Parathyroid adenoma (tissue), 2 donors: ENCODE measurements at regions not wholly inside any gene's neighbourhood (a gene's known extent, or its start where the extent isn't known, plus 50 kb on each side); places are given as distances from the start of the nearest gene placed in this dataset.

Experiments used
- H2AFZ ChIP-seq: fragments of 300-600 bp; sonication (generic); one replicate; pipeline ENCODE4 v1.7.0; 2017; ENCODE audit warnings: antibody characterized with exemption, mild to moderate bottlenecking
- H3K27ac ChIP-seq: fragments of 300-600 bp; sonication (generic); one replicate; pipeline ENCODE4 v1.7.0; 2017
- H3K27me3 ChIP-seq: fragments of 300-600 bp; sonication (generic); one replicate; pipeline ENCODE4 v1.7.0; 2017; ENCODE audit warnings: low read length; ENCODE audit not compliant: control insufficient read depth, insufficient read depth
- H3K36me3 ChIP-seq: fragments of 300-600 bp; sonication (generic); one replicate; pipeline ENCODE4 v1.7.0; 2017; ENCODE audit warnings: low read length; ENCODE audit not compliant: control insufficient read depth, insufficient read depth
- H3K4me1 ChIP-seq: fragments of 300-600 bp; sonication (generic); one replicate; pipeline ENCODE4 v1.7.0; 2017; ENCODE audit warnings: control low read depth
- H3K4me2 ChIP-seq: fragments of 300-600 bp; sonication (generic); one replicate; pipeline ENCODE4 v1.7.0; 2017; ENCODE audit warnings: low read length
- H3K4me3 ChIP-seq: fragments of 300-600 bp; sonication (generic); one replicate; pipeline ENCODE4 v1.7.0; 2017; ENCODE audit warnings: low read depth, low read length
- H3K79me2 ChIP-seq: fragments of 300-600 bp; sonication (generic); one replicate; pipeline ENCODE4 v1.7.0; 2017; ENCODE audit warnings: control low read depth
- H3K9ac ChIP-seq: fragments of 300-600 bp; sonication (generic); one replicate; pipeline ENCODE4 v1.7.0; 2017; ENCODE audit warnings: mild to moderate bottlenecking
- H3K9me3 ChIP-seq: fragments of 300-600 bp; sonication (generic); one replicate; pipeline ENCODE4 v1.7.0; 2017; ENCODE audit warnings: low read length; ENCODE audit not compliant: control insufficient read depth
- CTCF ChIP-seq: fragments of 300-600 bp; sonication (generic); IDR thresholded peaks from one replicate; pipeline ENCODE4 v1.7.0; 2017; ENCODE audit warnings: antibody characterized with exemption, mild to moderate bottlenecking
- donor health status: primary hyperparathyroidism.

DNA sequence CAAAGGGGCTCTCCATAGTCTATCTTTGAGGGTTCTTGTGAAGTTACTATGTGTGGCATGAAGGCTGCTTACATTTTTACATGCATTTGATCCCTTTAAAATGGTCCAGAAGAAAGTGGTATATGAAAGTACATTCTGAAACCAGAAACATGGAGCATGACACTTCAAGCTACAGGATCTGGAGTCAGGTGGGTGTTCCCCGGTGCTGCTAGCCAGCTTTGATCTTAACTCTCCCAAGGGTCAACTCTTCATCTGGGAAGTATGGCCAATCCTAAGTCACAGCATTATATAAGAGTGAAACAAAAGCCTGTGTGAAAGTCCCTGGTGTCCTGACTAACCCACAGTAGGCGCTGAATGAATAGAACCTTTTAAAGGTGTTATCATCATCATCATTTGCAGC is 91.0 kb upstream of the TAS2R1 start:
- H3K4me1 ChIP-seq = no peaks in the 10 kb centered on the region
- no peak overlapping the region for H2AFZ ChIP-seq
- no peak overlapping the region for H3K27ac ChIP-seq
- no peaks in the 10 kb centered on the region for H3K9me3 ChIP-seq
- H3K4me3 ChIP-seq = no peak overlapping the region
- TF ChIP-seq CTCF = no peak
- H3K27me3 ChIP-seq = no peaks in the 10 kb centered on the region
- no peak overlapping the region for H3K4me2 ChIP-seq
- H3K79me2 ChIP-seq = no peaks in the 10 kb centered on the region
- no peaks in the 10 kb centered on the region for H3K36me3 ChIP-seq
- H3K9ac ChIP-seq = no peak overlapping the region

- no peak for TF ChIP-seq CTCF
- Histone ChIP-seq H3K27ac (no peak overlapping the region), H3K9ac (no peak overlapping the region), H3K36me3 (no peaks in the 10 kb centered on the region), H3K9me3 (no peaks in the 10 kb centered on the region), H3K79me2 (no peaks in the 10 kb centered on the region), H3K27me3 (no peaks in the 10 kb centered on the region), H3K4me1 (no peaks in the 10 kb centered on the region), H3K4me2 (no peak overlapping the region), H3K4me3 (no peak overlapping the region), H2AFZ (no peak overlapping the region)
Measured at GRCh38 chr5:9720361-9720760, 90.2 kb upstream of the TAS2R1 start.

- Histone ChIP-seq H3K27ac (no peak overlapping the region), H3K4me3 (no peak overlapping the region), H3K9me3 (no peaks in the 10 kb centered on the region), H3K4me2 (no peak overlapping the region), H2AFZ (no peak overlapping the region), H3K36me3 (no peaks in the 10 kb centered on the region), H3K9ac (no peak overlapping the region), H3K4me1 (no peaks in the 10 kb centered on the region), H3K27me3 (no peaks in the 10 kb centered on the region), H3K79me2 (no peaks in the 10 kb centered on the region)
- TF ChIP-seq CTCF = no peak
Measured at GRCh38 chr5:9716838-9717281, 86.7 kb upstream of the TAS2R1 start.

GRCh38 chr5:9715891-9716335 is 85.8 kb upstream of the TAS2R1 start:
- Histone ChIP-seq H2AFZ (no peak overlapping the region), H3K79me2 (no peaks in the 10 kb centered on the region), H3K36me3 (no peaks in the 10 kb centered on the region), H3K4me2 (no peak overlapping the region), H3K4me1 (no peaks in the 10 kb centered on the region), H3K9me3 (no peaks in the 10 kb centered on the region), H3K27ac (no peak overlapping the region), H3K27me3 (no peaks in the 10 kb centered on the region), H3K9ac (no peak overlapping the region), H3K4me3 (no peak overlapping the region)
- no peak for TF ChIP-seq CTCF

- Histone ChIP-seq H3K4me3 (no peak overlapping the region), H3K4me2 (no peak overlapping the region), H3K27me3 (no peaks in the 10 kb centered on the region), H2AFZ (no peak overlapping the region), H3K36me3 (no peaks in the 10 kb centered on the region), H3K4me1 (no peaks in the 10 kb centered on the region), H3K27ac (no peak overlapping the region), H3K9me3 (no peaks in the 10 kb centered on the region), H3K79me2 (no peaks in the 10 kb centered on the region), H3K9ac (no peak overlapping the region)
- TF ChIP-seq CTCF = no peak
Measured at GRCh38 chr5:9713959-9714586, 83.9 kb upstream of the TAS2R1 start.
